A673 (cell line): ENCODE measurements at regions not wholly inside any gene's neighbourhood (a gene's known extent, or its start where the extent isn't known, plus 50 kb on each side); places are given as distances from the start of the nearest gene placed in this dataset.

Experiments used
- BruUV-seq: library from RNA; stranded (reverse); fragments of 400-500 nt; replicated peaks from 2 replicates; lab custom pipeline; 2021; lab: Mats Ljungman, UMichigan
- CTCF ChIA-PET: fragments of 300-600 bp; sonication (Branson Sonifier 250); formaldehyde crosslinking; loops from one replicate; lab custom pipeline; 2022; ENCODE audit warnings: antibody characterized with exemption; lab: Charles Lee
- POLR2A ChIA-PET: fragments of 300-600 bp; sonication (Branson Sonifier 250); formaldehyde crosslinking; loops from one replicate; lab custom pipeline; 2022; ENCODE audit warnings: antibody characterized with exemption; ENCODE audit not compliant: low non-redundant PET; lab: Charles Lee
- DNase-seq: peaks from one replicate; pipeline ENCODE4 v3.0.0-alpha.2; 2015; ENCODE audit warnings: low spot score
- H3K27ac ChIP-seq: fragments of 200-600 bp; sonication (generic); 2 replicates; pipeline ENCODE4 v1.5.1; 2016; ENCODE audit warnings: mixed run types, low read depth, mild to moderate bottlenecking, mixed read lengths, antibody characterized with exemption, low read length; ENCODE audit not compliant: poor library complexity, severe bottlenecking
- H3K27me3 ChIP-seq: fragments of 200-600 bp; sonication (generic); replicated peaks from 2 replicates; pipeline ENCODE4 v1.6.1; 2017; ENCODE audit warnings: mixed run types, low read depth, mild to moderate bottlenecking, mixed read lengths, antibody characterized with exemption, low read length; ENCODE audit not compliant: insufficient read depth, poor library complexity
- H3K36me3 ChIP-seq: fragments of 200-600 bp; sonication (generic); 2 replicates; pipeline ENCODE4 v1.6.1; 2016; ENCODE audit warnings: mixed run types, mild to moderate bottlenecking, mixed read lengths, antibody characterized with exemption, low read length; ENCODE audit not compliant: insufficient read depth, poor library complexity, severe bottlenecking
- H3K4me1 ChIP-seq: fragments of 200-600 bp; sonication (generic); 2 replicates; pipeline ENCODE4 v1.6.1; 2017; ENCODE audit warnings: mixed run types, mild to moderate bottlenecking, mixed read lengths, antibody characterized with exemption, low read length; ENCODE audit not compliant: insufficient read depth, poor library complexity, severe bottlenecking
- H3K4me3 ChIP-seq: fragments of 200-600 bp; sonication (generic); 2 replicates; pipeline ENCODE4 v1.5.1; 2016; ENCODE audit warnings: low read depth, mixed run types, mild to moderate bottlenecking, mixed read lengths, low read length; ENCODE audit not compliant: poor library complexity, severe bottlenecking
- H3K9me3 ChIP-seq: fragments of 200-600 bp; sonication (generic); 2 replicates; pipeline ENCODE4 v1.6.1; 2016; ENCODE audit warnings: mixed run types, low read depth, mild to moderate bottlenecking, mixed read lengths, antibody characterized with exemption, low read length; ENCODE audit not compliant: poor library complexity, severe bottlenecking
- EZH2 ChIP-seq: fragments of 200-600 bp; sonication (generic); IDR thresholded peaks from 2 replicates; pipeline ENCODE4 v1.6.1; 2017; ENCODE audit warnings: borderline replicate concordance, low read depth, mild to moderate bottlenecking, mixed read lengths, antibody characterized with exemption, low read length; ENCODE audit not compliant: poor library complexity, severe bottlenecking
- intact Hi-C: fragments of 100-400 bp; cut with micrococcal nuclease; formaldehyde crosslinking; loops from one replicate; pipeline ENCODE4 v1.10.0; 2022; ENCODE audit not compliant: unreplicated experiment
- TF ChIP-seq, protein P1 (sequence below): fragments of 300-800, 200-600 bp; sonication (generic); conservative IDR thresholded peaks from 2 replicates; pipeline ENCODE4 v1.5.1; 2017; ENCODE audit warnings: low read depth, mild to moderate bottlenecking, antibody characterized with exemption, low read length, moderate library complexity, mixed read lengths

DNA sequence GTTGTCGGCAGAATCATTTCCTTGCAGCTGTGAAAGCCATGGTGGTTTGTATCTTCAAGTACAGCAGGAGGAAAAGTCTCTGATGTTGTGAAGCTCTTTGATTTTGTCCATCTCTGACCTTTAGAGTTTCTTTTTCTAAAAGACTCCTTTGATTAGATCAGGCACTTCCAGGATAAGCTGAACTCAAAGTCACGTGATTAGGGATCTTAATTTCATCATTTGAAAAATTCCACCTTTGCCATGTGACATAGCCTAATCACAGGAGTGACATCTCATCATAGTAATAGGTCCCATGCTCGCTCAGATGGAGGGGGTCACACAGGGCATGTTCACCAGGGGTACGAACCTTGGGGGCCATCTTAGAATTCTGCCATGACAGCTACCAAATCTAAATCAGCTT is 441.5 kb upstream of the CDH4 start:
- peaks cover 9% of the 10 kb centered on the region for H3K27me3 ChIP-seq
- intact Hi-C loops: no loop called here
- no peak for DNase-seq
- no peaks in the 10 kb centered on the region for H3K36me3 ChIP-seq
- H3K27ac ChIP-seq: no peak overlapping the region
- H3K4me1 ChIP-seq: no peaks in the 10 kb centered on the region
- POLR2A ChIA-PET: no interaction called here
- CTCF ChIA-PET: no interaction called here
- TF ChIP-seq EZH2: no peak
- TF ChIP-seq, protein P1, sequence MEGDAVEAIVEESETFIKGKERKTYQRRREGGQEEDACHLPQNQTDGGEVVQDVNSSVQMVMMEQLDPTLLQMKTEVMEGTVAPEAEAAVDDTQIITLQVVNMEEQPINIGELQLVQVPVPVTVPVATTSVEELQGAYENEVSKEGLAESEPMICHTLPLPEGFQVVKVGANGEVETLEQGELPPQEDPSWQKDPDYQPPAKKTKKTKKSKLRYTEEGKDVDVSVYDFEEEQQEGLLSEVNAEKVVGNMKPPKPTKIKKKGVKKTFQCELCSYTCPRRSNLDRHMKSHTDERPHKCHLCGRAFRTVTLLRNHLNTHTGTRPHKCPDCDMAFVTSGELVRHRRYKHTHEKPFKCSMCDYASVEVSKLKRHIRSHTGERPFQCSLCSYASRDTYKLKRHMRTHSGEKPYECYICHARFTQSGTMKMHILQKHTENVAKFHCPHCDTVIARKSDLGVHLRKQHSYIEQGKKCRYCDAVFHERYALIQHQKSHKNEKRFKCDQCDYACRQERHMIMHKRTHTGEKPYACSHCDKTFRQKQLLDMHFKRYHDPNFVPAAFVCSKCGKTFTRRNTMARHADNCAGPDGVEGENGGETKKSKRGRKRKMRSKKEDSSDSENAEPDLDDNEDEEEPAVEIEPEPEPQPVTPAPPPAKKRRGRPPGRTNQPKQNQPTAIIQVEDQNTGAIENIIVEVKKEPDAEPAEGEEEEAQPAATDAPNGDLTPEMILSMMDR: no peak
- H3K9me3 ChIP-seq: no peaks in the 10 kb centered on the region
- BruUV-seq: no TSS peak
- no peak overlapping the region for H3K4me3 ChIP-seq

DNA sequence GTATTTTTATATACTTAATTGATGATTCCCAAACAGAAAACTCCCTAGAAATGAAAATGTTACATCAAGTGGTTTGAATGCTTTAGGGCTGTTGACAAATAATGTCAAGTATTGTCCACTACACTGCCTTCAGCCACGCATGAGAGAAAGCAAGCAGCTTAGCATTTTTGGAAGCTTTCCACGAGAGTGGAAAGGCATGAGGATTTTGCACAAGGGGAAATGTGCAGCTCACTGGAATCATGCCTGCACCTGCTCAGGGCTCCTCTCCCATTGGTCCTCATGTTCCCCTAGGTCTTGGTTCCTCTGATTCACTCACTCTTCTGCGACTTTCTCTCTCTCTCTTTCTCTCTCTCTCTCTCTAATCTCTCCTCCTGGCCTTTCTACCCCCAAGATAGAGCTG is 439.5 kb upstream of the CDH4 start:
- POLR2A ChIA-PET: no interaction called here
- Histone ChIP-seq H3K9me3 (no peaks in the 10 kb centered on the region), H3K4me3 (no peak overlapping the region), H3K4me1 (no peaks in the 10 kb centered on the region), H3K27me3 (peaks cover 9% of the 10 kb centered on the region), H3K27ac (no peak overlapping the region), H3K36me3 (no peaks in the 10 kb centered on the region)
- DNase-seq: no peak
- intact Hi-C loops: no loop called here
- no peak for TF ChIP-seq EZH2
- TF ChIP-seq, protein P1: no peak
- CTCF ChIA-PET: no interaction called here
- BruUV-seq: no TSS peak

DNA sequence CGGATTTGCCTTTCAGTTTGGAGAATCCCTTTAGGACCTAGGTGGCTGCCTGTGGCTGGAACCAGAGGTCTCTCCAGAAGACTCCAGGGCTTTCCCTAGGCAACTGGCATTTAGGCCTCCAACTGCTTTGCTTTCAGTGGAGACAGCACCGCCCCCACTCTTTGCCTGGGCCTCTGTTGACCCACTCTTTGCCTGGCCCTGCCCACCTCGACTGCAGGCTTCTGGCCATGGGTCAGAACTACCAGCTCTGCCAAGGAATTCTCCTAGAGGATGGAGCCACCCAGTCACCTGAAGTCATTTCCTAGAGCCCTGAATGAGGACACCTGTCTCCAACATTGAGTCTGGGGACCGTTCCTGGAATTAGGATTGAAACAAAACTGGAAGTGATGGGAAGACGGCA is 439.0 kb upstream of the CDH4 start:
- no peak for DNase-seq
- peaks cover 9% of the 10 kb centered on the region for H3K27me3 ChIP-seq
- ChIA-PET CTCF (no interaction called here), POLR2A (no interaction called here)
- intact Hi-C loops: no loop called here
- H3K27ac ChIP-seq: no peak overlapping the region
- BruUV-seq: no TSS peak
- H3K4me1 ChIP-seq: no peaks in the 10 kb centered on the region
- no peaks in the 10 kb centered on the region for H3K36me3 ChIP-seq
- no peak for TF ChIP-seq EZH2
- TF ChIP-seq, protein P1: no peak
- no peaks in the 10 kb centered on the region for H3K9me3 ChIP-seq
- no peak overlapping the region for H3K4me3 ChIP-seq

- Histone ChIP-seq H3K4me1 (no peaks in the 10 kb centered on the region), H3K9me3 (no peaks in the 10 kb centered on the region), H3K36me3 (no peaks in the 10 kb centered on the region), H3K27ac (no peak overlapping the region), H3K4me3 (no peak overlapping the region), H3K27me3 (peaks cover 9% of the 10 kb centered on the region)
- CTCF ChIA-PET: no interaction called here
- DNase-seq: no peak
- intact Hi-C loops: no loop called here
- no TSS peak for BruUV-seq
- POLR2A ChIA-PET: no interaction called here
- TF ChIP-seq, protein P1: no peak
- no peak for TF ChIP-seq EZH2
Measured at GRCh38 chr20:60815656-60816055, 436.4 kb upstream of the CDH4 start.
